OCI-LY1 (cell line): ENCODE measurements at regions not wholly inside any gene's neighbourhood (a gene's known extent, or its start where the extent isn't known, plus 50 kb on each side); places are given as distances from the start of the nearest gene placed in this dataset.

Experiments
- H2AFZ ChIP-seq: fragments of 200-600 bp; sonication (generic), shearing (Covaris generic); 2 replicates; pipeline ENCODE4 v1.6.0; 2014; ENCODE audit warnings: antibody characterized with exemption, mild to moderate bottlenecking, low read length
- H3F3A ChIP-seq: fragments of 200-600 bp; sonication (generic), shearing (Covaris generic); 2 replicates; pipeline ENCODE4 v1.6.0; 2014; ENCODE audit warnings: mild to moderate bottlenecking, antibody characterized with exemption, low read length, moderate library complexity; ENCODE audit not compliant: insufficient read depth
- H3K27ac ChIP-seq: fragments of 200-600 bp; sonication (generic); 2 replicates; pipeline ENCODE4 v1.5.1; 2014; ENCODE audit warnings: low read length, mixed run types, mild to moderate bottlenecking, low read depth; ENCODE audit not compliant: poor library complexity, severe bottlenecking
- H3K27me3 ChIP-seq: fragments of 200-600 bp; sonication (generic); 2 replicates; pipeline ENCODE4 v1.6.0; 2014; ENCODE audit warnings: antibody characterized with exemption, mild to moderate bottlenecking, low read length, moderate library complexity; ENCODE audit not compliant: insufficient read depth
- H3K36me3 ChIP-seq: fragments of 200-600 bp; sonication (generic); 2 replicates; pipeline ENCODE4 v1.6.1; 2014; ENCODE audit warnings: mild to moderate bottlenecking, antibody characterized with exemption, low read length, moderate library complexity, mixed read lengths; ENCODE audit not compliant: insufficient read depth
- H3K4me1 ChIP-seq: fragments of 200-600 bp; sonication (generic); 2 replicates; pipeline ENCODE4 v1.5.1; 2014; ENCODE audit warnings: mild to moderate bottlenecking, low read length, moderate library complexity; ENCODE audit not compliant: insufficient read depth, severe bottlenecking
- H3K4me2 ChIP-seq: fragments of 200-600 bp; sonication (generic), shearing (Covaris generic); 2 replicates; pipeline ENCODE4 v1.6.1; 2014; ENCODE audit warnings: low read length
- H3K4me3 ChIP-seq: fragments of 200-600 bp; sonication (generic); 2 replicates; pipeline ENCODE4 v1.5.1; 2014; ENCODE audit warnings: low read length, low read depth, mild to moderate bottlenecking, mixed read lengths; ENCODE audit not compliant: poor library complexity, severe bottlenecking
- H3K79me2 ChIP-seq: fragments of 200-600 bp; shearing (Covaris generic); 2 replicates; pipeline ENCODE4 v1.6.1; 2016; ENCODE audit warnings: mixed run types, low read length, mixed read lengths; ENCODE audit not compliant: insufficient read depth
- H3K9ac ChIP-seq: fragments of 200-600 bp; sonication (generic), shearing (Covaris generic); 2 replicates; pipeline ENCODE4 v1.6.1; 2014; ENCODE audit warnings: mild to moderate bottlenecking, low read length, mixed read lengths
- H3K9me2 ChIP-seq: fragments of 200-600 bp; sonication (generic), shearing (Covaris generic); 2 replicates; pipeline ENCODE4 v1.6.1; 2014; ENCODE audit warnings: low read depth, mild to moderate bottlenecking, low read length, mixed read lengths
- H3K9me3 ChIP-seq: fragments of 200-600 bp; shearing (Covaris generic); 2 replicates; pipeline ENCODE4 v1.6.1; 2014; ENCODE audit warnings: low read length, mixed read lengths
- H4K20me1 ChIP-seq: fragments of 200-600 bp; sonication (generic), shearing (Covaris generic); 2 replicates; pipeline ENCODE4 v1.6.0; 2016; ENCODE audit warnings: mild to moderate bottlenecking, low read length; ENCODE audit not compliant: insufficient read depth
- EZH2 ChIP-seq: fragments of 200-600 bp; sonication (generic), shearing (Covaris generic); IDR thresholded peaks from 2 replicates; pipeline ENCODE4 v1.8.0; 2017; ENCODE audit warnings: borderline replicate concordance, mixed run types, mild to moderate bottlenecking, antibody characterized with exemption, low read length, moderate library complexity, mixed read lengths
- TF ChIP-seq, protein P1 (sequence below): fragments of 200-600 bp; sonication (generic), shearing (Covaris generic); IDR thresholded peaks from 2 replicates; pipeline ENCODE4 v1.5.1; 2017; ENCODE audit warnings: mild to moderate bottlenecking, antibody characterized with exemption, low read length, moderate library complexity, mixed read lengths

DNA sequence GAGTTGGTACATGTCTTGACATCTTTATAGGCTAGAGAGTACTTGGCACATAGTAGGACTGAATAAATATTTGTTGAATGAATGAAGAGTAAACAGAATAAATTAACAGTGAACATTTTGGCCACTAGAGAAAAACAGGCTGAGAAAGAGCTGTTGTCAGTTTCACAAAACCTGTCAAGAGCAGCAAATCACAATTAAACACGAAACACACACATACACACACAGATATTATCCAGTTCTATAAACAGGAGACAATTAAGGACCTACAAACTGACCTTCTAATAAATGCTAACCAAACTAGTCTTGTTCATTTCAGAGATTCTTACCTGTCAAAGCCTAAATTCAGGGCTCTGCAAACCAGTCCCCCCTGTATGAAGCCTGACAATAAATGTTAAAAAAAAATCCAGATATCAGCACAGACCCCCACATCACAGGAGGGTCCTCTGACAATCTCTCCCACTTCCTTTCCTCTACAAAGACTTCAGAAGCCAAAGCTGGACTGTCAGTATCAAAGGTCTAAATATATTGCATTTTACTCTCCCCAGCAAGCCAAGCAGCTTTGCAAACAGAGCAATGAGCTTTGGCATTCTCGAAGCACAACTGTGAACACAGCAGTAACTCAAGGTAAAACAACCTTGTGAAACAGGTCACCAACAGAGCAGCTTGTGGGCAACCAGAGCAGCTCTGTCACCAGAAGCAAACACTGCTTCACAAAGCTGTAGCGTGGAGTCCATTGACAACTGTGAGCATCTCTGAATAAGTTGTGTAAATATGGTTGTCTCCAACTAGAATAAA is 229.9 kb downstream of the TBXT start:
- no peak overlapping the region for H3K9ac ChIP-seq
- TF ChIP-seq EZH2, result no peak
- TF ChIP-seq, protein P1, sequence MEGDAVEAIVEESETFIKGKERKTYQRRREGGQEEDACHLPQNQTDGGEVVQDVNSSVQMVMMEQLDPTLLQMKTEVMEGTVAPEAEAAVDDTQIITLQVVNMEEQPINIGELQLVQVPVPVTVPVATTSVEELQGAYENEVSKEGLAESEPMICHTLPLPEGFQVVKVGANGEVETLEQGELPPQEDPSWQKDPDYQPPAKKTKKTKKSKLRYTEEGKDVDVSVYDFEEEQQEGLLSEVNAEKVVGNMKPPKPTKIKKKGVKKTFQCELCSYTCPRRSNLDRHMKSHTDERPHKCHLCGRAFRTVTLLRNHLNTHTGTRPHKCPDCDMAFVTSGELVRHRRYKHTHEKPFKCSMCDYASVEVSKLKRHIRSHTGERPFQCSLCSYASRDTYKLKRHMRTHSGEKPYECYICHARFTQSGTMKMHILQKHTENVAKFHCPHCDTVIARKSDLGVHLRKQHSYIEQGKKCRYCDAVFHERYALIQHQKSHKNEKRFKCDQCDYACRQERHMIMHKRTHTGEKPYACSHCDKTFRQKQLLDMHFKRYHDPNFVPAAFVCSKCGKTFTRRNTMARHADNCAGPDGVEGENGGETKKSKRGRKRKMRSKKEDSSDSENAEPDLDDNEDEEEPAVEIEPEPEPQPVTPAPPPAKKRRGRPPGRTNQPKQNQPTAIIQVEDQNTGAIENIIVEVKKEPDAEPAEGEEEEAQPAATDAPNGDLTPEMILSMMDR, result no peak

DNA sequence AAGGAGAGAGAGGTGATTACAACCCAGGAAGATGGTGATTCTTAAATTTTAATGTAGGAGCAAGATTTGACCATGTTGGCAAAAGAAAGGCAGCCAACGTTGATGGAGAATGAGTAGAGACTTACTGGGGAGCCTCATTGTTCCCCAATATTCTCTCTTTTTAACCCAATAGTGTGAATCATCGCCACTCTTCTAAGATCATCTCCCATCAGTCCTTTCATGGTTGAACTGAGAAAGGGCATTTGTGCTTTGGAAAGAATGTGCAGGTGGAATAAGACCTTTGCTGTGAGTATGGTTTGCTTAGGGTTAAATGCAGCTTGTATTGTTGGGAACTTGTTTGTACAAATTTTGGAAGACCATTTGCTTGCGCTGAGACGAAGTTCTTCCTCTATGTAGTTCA is 231.0 kb downstream of the TBXT start:
- H3K9ac ChIP-seq, result no peak overlapping the region
- H3K9me3 ChIP-seq, result no peaks in the 10 kb centered on the region
- no peaks in the 10 kb centered on the region for H3K79me2 ChIP-seq
- H3K4me1 ChIP-seq, result no peaks in the 10 kb centered on the region
- H3K4me3 ChIP-seq, result no peak overlapping the region
- no peaks in the 10 kb centered on the region for H3K9me2 ChIP-seq
- H3K27me3 ChIP-seq, result no peaks in the 10 kb centered on the region; the same call in 1 of the 2 replicates
- no peaks in the 10 kb centered on the region for H3K36me3 ChIP-seq
- no peak overlapping the region for H3K4me2 ChIP-seq
- H4K20me1 ChIP-seq, result no peaks in the 10 kb centered on the region
- H2AFZ ChIP-seq, result no peak overlapping the region
- H3F3A ChIP-seq, result no peaks in the 10 kb centered on the region
- TF ChIP-seq, protein P1, result no peak
- no peak for TF ChIP-seq EZH2
- no peak overlapping the region for H3K27ac ChIP-seq

More for the DNA sequence above, 229.9 kb downstream of the TBXT start:
- no peaks in the 10 kb centered on the region for H3K9me2 ChIP-seq
- H3K9me3 ChIP-seq, result no peaks in the 10 kb centered on the region
- no peaks in the 10 kb centered on the region; the same call in 1 of the 2 replicates for H3K27me3 ChIP-seq
- H4K20me1 ChIP-seq, result no peaks in the 10 kb centered on the region
- no peaks in the 10 kb centered on the region for H3F3A ChIP-seq
- H3K4me1 ChIP-seq, result no peaks in the 10 kb centered on the region
- no peak overlapping the region for H3K4me3 ChIP-seq
- H2AFZ ChIP-seq, result no peak overlapping the region
- H3K79me2 ChIP-seq, result no peaks in the 10 kb centered on the region
- no peak overlapping the region for H3K27ac ChIP-seq
- H3K4me2 ChIP-seq, result no peak overlapping the region
- H3K36me3 ChIP-seq, result no peaks in the 10 kb centered on the region

DNA sequence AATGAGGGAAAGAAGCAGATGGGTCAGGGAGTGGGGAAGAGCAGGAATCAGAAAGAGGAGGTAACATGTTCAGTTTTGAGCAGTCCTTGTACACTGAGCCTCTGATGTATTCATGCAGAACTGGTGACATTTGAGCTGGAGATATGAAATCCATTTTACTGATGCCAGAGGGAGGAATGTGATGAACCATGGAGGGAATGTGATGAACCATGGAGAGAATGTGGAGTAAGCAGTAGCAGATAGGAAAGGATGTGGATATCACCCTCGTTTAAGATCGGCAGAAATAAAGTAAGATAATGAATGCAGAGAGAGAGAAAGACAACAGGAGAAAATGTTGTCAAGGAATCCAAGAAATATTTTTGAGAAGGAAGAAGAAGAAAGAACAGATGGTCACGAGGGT is 231.6 kb downstream of the TBXT start:
- no peaks in the 10 kb centered on the region for H3K79me2 ChIP-seq
- H3K4me1 ChIP-seq, result no peaks in the 10 kb centered on the region
- H3K9me2 ChIP-seq, result no peaks in the 10 kb centered on the region
- H3K9me3 ChIP-seq, result no peaks in the 10 kb centered on the region
- H3K4me3 ChIP-seq, result no peak overlapping the region
- no peaks in the 10 kb centered on the region for H3F3A ChIP-seq
- no peaks in the 10 kb centered on the region for H3K27me3 ChIP-seq
- H4K20me1 ChIP-seq, result no peaks in the 10 kb centered on the region
- H3K36me3 ChIP-seq, result no peaks in the 10 kb centered on the region
- no peak overlapping the region for H3K9ac ChIP-seq
- H2AFZ ChIP-seq, result no peak overlapping the region
- no peak overlapping the region for H3K4me2 ChIP-seq
- TF ChIP-seq EZH2, result no peak
- TF ChIP-seq, protein P1, result no peak
- H3K27ac ChIP-seq, result no peak overlapping the region
